HepG2 (cell line): ENCODE measurements at regions not wholly inside any gene's neighbourhood (a gene's known extent, or its start where the extent isn't known, plus 50 kb on each side); places are given as distances from the start of the nearest gene placed in this dataset.

Source experiments
- ATAC-seq: fragments of 200-7000 bp; cut with Tn5 transposase; 3 replicates; pipeline ENCODE4 v1.9.1; 2020; ENCODE audit warnings: mild to moderate bottlenecking, moderate library complexity
- BruUV-seq: library from RNA; stranded (reverse); fragments of 400-500 nt; replicated peaks from 2 replicates; lab custom pipeline; 2021; lab: Mats Ljungman, UMichigan
- CTCF ChIA-PET: fragments of 300-600 bp; formaldehyde crosslinking; extraction: SDS; loops from one replicate; lab custom pipeline; 2021; ENCODE audit warnings: low total read pairs, inconsistent platforms, low intra/inter-chr PET ratio; lab: Yijun Ruan, JAX
- POLR2A ChIA-PET: fragments of 350-600 bp; sonication (Branson Sonifier 250); formaldehyde crosslinking; loops from one replicate; lab custom pipeline; 2020; ENCODE audit warnings: antibody characterized with exemption, inconsistent platforms; lab: Yijun Ruan, JAX
- DNase-seq: peaks from one replicate; pipeline ENCODE4 v3.0.0-alpha.2; 2015; ENCODE audit warnings: low spot score
- FAIRE-seq: peaks from 3 replicates; lab custom pipeline; 2011; peaks lifted over from hg19 to GRCh38; lab: Jason Lieb, UNC
- H2AFZ ChIP-seq: one replicate; pipeline ENCODE4 v1.6.1; 2011; ENCODE audit warnings: low read length, inconsistent platforms
- H3K27ac ChIP-seq: fragments of 300-600 bp; 3 replicates; pipeline ENCODE4 v1.8.0; 2011; ENCODE audit warnings: mixed run types, mild to moderate bottlenecking, mixed read lengths, low read length, inconsistent platforms; ENCODE audit not compliant: insufficient read depth; ENCODE audit errors: extremely low read length
- H3K27me3 ChIP-seq, 2 experiments: fragments of 200-600 bp in 1 of 2; 2 replicates in 1 of 2; 3 replicates in 1 of 2; pipeline versions ENCODE4 v1.6.0 to v1.8.0; 2011; ENCODE audit warnings: low read length in 2 of 2, mild to moderate bottlenecking in 2 of 2, moderate library complexity in 2 of 2, inconsistent platforms in 1 of 2; ENCODE audit not compliant: insufficient read depth in 2 of 2, control insufficient read depth in 1 of 2
- H3K36me3 ChIP-seq, 2 experiments: fragments of 200-600 bp in 1 of 2; replicated peaks in 1 of 2; 2 replicates in 1 of 2; 3 replicates in 1 of 2; pipeline versions ENCODE4 v1.5.1 to v1.8.0; 2011; ENCODE audit warnings: low read length in 2 of 2, inconsistent platforms in 1 of 2; ENCODE audit not compliant: insufficient read depth in 2 of 2, control insufficient read depth in 1 of 2
- H3K4me1 ChIP-seq: 2 replicates; pipeline ENCODE4 v1.5.1; 2012; ENCODE audit warnings: low read length, inconsistent platforms; ENCODE audit not compliant: insufficient read depth
- H3K4me2 ChIP-seq: 2 replicates; pipeline ENCODE4 v1.6.0; 2011; ENCODE audit warnings: low read depth, low read length, inconsistent platforms
- H3K4me3 ChIP-seq, 3 experiments: fragments of 200-600 bp in 1 of 3; sonication (generic), shearing (Covaris generic) in 1 of 3; replicated peaks in 1 of 3; 2 replicates each; pipeline ENCODE4 v1.5.1; 2011 to 2016; ENCODE audit warnings: low read length in 3 of 3, inconsistent platforms in 2 of 3, low read depth in 2 of 3, mild to moderate bottlenecking in 2 of 3, control low read depth in 1 of 3, mixed read lengths in 1 of 3; ENCODE audit not compliant: insufficient read depth in 1 of 3
- H3K79me2 ChIP-seq: one replicate; pipeline ENCODE4 v1.6.1; 2011; ENCODE audit warnings: low read length, inconsistent platforms; ENCODE audit not compliant: insufficient read depth
- H3K9ac ChIP-seq: 2 replicates; pipeline ENCODE4 v1.6.0; 2011; ENCODE audit warnings: mild to moderate bottlenecking, low read depth, low read length, inconsistent platforms; ENCODE audit not compliant: insufficient read depth
- H3K9me3 ChIP-seq: 2 replicates; pipeline ENCODE4 v1.5.1; 2012; ENCODE audit warnings: mild to moderate bottlenecking, low read length
- H4K20me1 ChIP-seq: 2 replicates; pipeline ENCODE4 v1.6.0; 2011; ENCODE audit warnings: inconsistent platforms, mild to moderate bottlenecking, low read length, moderate library complexity; ENCODE audit not compliant: insufficient read depth
- FOXC1 ChIP-seq: sonication (generic); formaldehyde crosslinking; IDR thresholded peaks from 2 replicates; pipeline ENCODE4 v1.8.0; 2022; ENCODE audit warnings: mild to moderate bottlenecking, missing genetic modification reagents, borderline replicate concordance
- GATA4 ChIP-seq: sonication (generic); IDR thresholded peaks from 2 replicates; pipeline ENCODE4 v1.6.1; 2016; ENCODE audit warnings: antibody characterized with exemption, low read depth, borderline replicate concordance
- GTF3A ChIP-seq: sonication (generic); formaldehyde crosslinking; conservative IDR thresholded peaks from 2 replicates; pipeline ENCODE4 v1.4.0; 2020; ENCODE audit warnings: mild to moderate bottlenecking, missing genetic modification reagents
- MBD4 ChIP-seq: IDR thresholded peaks from 2 replicates; pipeline ENCODE4 v1.6.1; 2012; ENCODE audit warnings: low read length, inconsistent platforms, borderline replicate concordance
- NFIC ChIP-seq: IDR thresholded peaks from 2 replicates; pipeline ENCODE4 v1.6.1; 2012; ENCODE audit warnings: mild to moderate bottlenecking, low read length, inconsistent platforms
- SALL1 ChIP-seq: sonication (generic); formaldehyde crosslinking; IDR thresholded peaks from 2 replicates; pipeline ENCODE4 v1.8.0; 2022; ENCODE audit warnings: mild to moderate bottlenecking, missing genetic modification reagents
- SIN3A ChIP-seq: IDR thresholded peaks from 2 replicates; pipeline ENCODE4 v1.6.1; 2011; ENCODE audit warnings: low read depth, mild to moderate bottlenecking, control low read depth, low read length, borderline replicate concordance
- SMARCE1 ChIP-seq: fragments of 450-650 bp; IDR thresholded peaks from 2 replicates; pipeline ENCODE4 v1.6.1; 2017; ENCODE audit warnings: borderline replicate concordance
- ZFP1 ChIP-seq: IDR thresholded peaks from 2 replicates; pipeline ENCODE4 v1.6.1; 2016
- ZNF251 ChIP-seq: sonication (generic); formaldehyde crosslinking; IDR thresholded peaks from 2 replicates; pipeline ENCODE4 v1.9.0; 2021; ENCODE audit warnings: mild to moderate bottlenecking, missing genetic modification reagents
- ZNF282 ChIP-seq: fragments of 450-650 bp; IDR thresholded peaks from 2 replicates; pipeline ENCODE4 v1.6.1; 2018; ENCODE audit not compliant: partially characterized antibody
- ZNF33B ChIP-seq: sonication (generic); formaldehyde crosslinking; IDR thresholded peaks from 2 replicates; pipeline ENCODE4 v1.5.1; 2020; ENCODE audit warnings: mild to moderate bottlenecking, missing genetic modification reagents
- ZNF572 ChIP-seq: sonication (generic); formaldehyde crosslinking; IDR thresholded peaks from 2 replicates; pipeline ENCODE4 v1.5.1; 2020; ENCODE audit warnings: mild to moderate bottlenecking, missing genetic modification reagents
- ZNF607 ChIP-seq: sonication (generic); formaldehyde crosslinking; IDR thresholded peaks from 2 replicates; pipeline ENCODE4 v1.5.1; 2020; ENCODE audit warnings: missing genetic modification reagents, mild to moderate bottlenecking, borderline replicate concordance
- WGBS: methylation state at CpG from one replicate; pipeline ENCODE4 v1.1.6; 2017; ENCODE audit warnings: low lambda C conversion rate; 5-methylcytosine and 5-hydroxymethylcytosine counted together
- in situ Hi-C: cut with HindIII; loops from 2 replicates; pipeline ENCODE4 v1.10.0; 2017; ENCODE audit warnings: low pct_unique_long_range_greater_than_20kb; ENCODE audit not compliant: extremely low pct_ligation_motif_present
- intact Hi-C: fragments of 100-400 bp; cut with micrococcal nuclease; formaldehyde crosslinking; loops from one replicate; pipeline ENCODE4 v1.10.0; 2022; ENCODE audit not compliant: unreplicated experiment
- TF ChIP-seq, protein P1 (sequence below): sonication (generic); formaldehyde crosslinking; IDR thresholded peaks from 2 replicates; pipeline ENCODE4 v1.8.1; 2023; ENCODE audit warnings: mild to moderate bottlenecking, missing genetic modification reagents, borderline replicate concordance
- TF ChIP-seq, protein P2 (sequence below): sonication (generic); formaldehyde crosslinking; IDR thresholded peaks from 2 replicates; pipeline ENCODE4 v1.8.1; 2023; ENCODE audit warnings: mild to moderate bottlenecking, missing genetic modification reagents
- TF ChIP-seq, protein P3 (sequence below): sonication (generic); formaldehyde crosslinking; IDR thresholded peaks from 2 replicates; pipeline ENCODE4 v1.4.0; 2020; ENCODE audit warnings: missing genetic modification reagents

DNA sequence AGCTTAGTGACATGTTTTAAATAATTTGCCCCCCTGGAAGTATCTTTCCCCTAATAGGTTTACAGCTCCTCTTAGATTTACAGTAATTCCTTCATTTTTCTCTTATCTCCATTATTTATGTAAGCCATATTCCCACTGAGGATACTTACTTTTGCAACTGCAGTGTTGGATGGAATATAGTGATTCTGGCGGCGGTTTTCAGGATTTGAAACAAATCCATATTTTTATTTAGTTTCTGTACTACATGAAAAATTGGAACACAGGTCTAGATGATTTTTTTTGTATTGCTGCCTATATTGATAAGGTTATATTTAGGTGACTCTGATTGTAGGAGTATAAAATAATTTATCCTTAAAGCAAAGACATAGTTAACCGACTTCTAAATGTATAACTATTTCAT is 391.6 kb upstream of the SUCLG2 start:
- ATAC-seq = no peak
- Histone ChIP-seq H3K4me1 (no peaks in the 10 kb centered on the region), H3K9me3 (no peaks in the 10 kb centered on the region), H3K4me2 (no peak overlapping the region), H3K27me3 (no peaks in the 10 kb centered on the region; a peak in 1 of 5 replicates), H3K4me3 (no peak overlapping the region), H4K20me1 (no peaks in the 10 kb centered on the region), H2AFZ (no peak overlapping the region), H3K36me3 (no peaks in the 10 kb centered on the region), H3K79me2 (no peaks in the 10 kb centered on the region), H3K9ac (no peak overlapping the region), H3K27ac (no peak overlapping the region)
- in situ Hi-C loops (no loop called here), intact Hi-C loops (no loop called here)
- FAIRE-seq = no peak
- no TSS peak for BruUV-seq
- DNase-seq = no peak
- CTCF ChIA-PET = no interaction called here
- 1% methylated on average over 3 of the region's 3 CpGs for WGBS
- POLR2A ChIA-PET = no interaction called here
- TF ChIP-seq NFIC (no peak), ZNF607 (CRISPR knock-in tag) (no peak), SIN3A (no peak), FOXC1 (CRISPR knock-in tag) (no peak), ZNF33B (no peak), ZNF251 (CRISPR knock-in tag) (no peak), ZNF572 (no peak), GTF3A (CRISPR knock-in tag) (no peak), ZFP1 (CRISPR knock-in tag) (no peak), GATA4 (no peak), SMARCE1 (no peak), MBD4 (no peak), SALL1 (CRISPR knock-in tag) (no peak), ZNF282 (no peak)
- TF ChIP-seq, protein P1, sequence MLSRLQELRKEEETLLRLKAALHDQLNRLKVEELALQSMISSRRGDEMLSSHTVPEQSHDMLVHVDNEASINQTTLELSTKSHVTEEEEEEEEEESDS (CRISPR knock-in tag) = no peak
- TF ChIP-seq, protein P2, sequence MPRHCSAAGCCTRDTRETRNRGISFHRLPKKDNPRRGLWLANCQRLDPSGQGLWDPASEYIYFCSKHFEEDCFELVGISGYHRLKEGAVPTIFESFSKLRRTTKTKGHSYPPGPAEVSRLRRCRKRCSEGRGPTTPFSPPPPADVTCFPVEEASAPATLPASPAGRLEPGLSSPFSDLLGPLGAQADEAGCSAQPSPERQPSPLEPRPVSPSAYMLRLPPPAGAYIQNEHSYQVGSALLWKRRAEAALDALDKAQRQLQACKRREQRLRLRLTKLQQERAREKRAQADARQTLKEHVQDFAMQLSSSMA (CRISPR knock-in tag) = no peak
- TF ChIP-seq, protein P3, sequence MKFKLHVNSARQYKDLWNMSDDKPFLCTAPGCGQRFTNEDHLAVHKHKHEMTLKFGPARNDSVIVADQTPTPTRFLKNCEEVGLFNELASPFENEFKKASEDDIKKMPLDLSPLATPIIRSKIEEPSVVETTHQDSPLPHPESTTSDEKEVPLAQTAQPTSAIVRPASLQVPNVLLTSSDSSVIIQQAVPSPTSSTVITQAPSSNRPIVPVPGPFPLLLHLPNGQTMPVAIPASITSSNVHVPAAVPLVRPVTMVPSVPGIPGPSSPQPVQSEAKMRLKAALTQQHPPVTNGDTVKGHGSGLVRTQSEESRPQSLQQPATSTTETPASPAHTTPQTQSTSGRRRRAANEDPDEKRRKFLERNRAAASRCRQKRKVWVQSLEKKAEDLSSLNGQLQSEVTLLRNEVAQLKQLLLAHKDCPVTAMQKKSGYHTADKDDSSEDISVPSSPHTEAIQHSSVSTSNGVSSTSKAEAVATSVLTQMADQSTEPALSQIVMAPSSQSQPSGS (CRISPR knock-in tag) = no peak
